NCI-H1092 treated with DMSO at 0.1 percent for 48 hours (cell line): ENCODE measurements at regions not wholly inside any gene's neighbourhood (a gene's known extent, or its start where the extent isn't known, plus 50 kb on each side); places are given as distances from the start of the nearest gene placed in this dataset.

Experiments used
- DNase-seq: peaks from one replicate; lab custom pipeline; 2025; lab: John Stamatoyannopoulos, UW

GRCh38 chr2:188132385-188132784 lies 159.3 kb upstream of the GULP1 start:
- peak; percentile 68 for DNase-seq

- no peak for DNase-seq
Observed at GRCh38 chr2:188134241-188134640, 157.4 kb upstream of the GULP1 start.

GRCh38 chr2:188138313-188138712 lies 153.4 kb upstream of the GULP1 start:
- DNase-seq = no peak

GRCh38 chr2:188142088-188142487 lies 149.6 kb upstream of the GULP1 start:
- DNase-seq = no peak

GRCh38 chr2:188142636-188143295 lies 148.9 kb upstream of the GULP1 start:
- DNase-seq = no peak

GRCh38 chr2:188145885-188146284 lies 145.8 kb upstream of the GULP1 start:
- DNase-seq = no peak

- no peak for DNase-seq
Observed at GRCh38 chr2:188146888-188147287, 144.8 kb upstream of the GULP1 start.

- DNase-seq = no peak
Observed at GRCh38 chr2:188151670-188152069, 140.0 kb upstream of the GULP1 start.

- DNase-seq = no peak
Observed at GRCh38 chr2:188158337-188159100, 133.2 kb upstream of the GULP1 start.

- DNase-seq = no peak
Observed at GRCh38 chr2:188159484-188159883, 132.2 kb upstream of the GULP1 start.

GRCh38 chr2:188170356-188170755 lies 121.3 kb upstream of the GULP1 start:
- DNase-seq = no peak

- no peak for DNase-seq
Observed at GRCh38 chr2:188176620-188177019, 115.1 kb upstream of the GULP1 start.

GRCh38 chr2:188181067-188181838 lies 110.4 kb upstream of the GULP1 start:
- no peak for DNase-seq

- no peak for DNase-seq
Observed at GRCh38 chr2:188181884-188182283, 109.8 kb upstream of the GULP1 start.

GRCh38 chr2:188187726-188188125 lies 103.9 kb upstream of the GULP1 start:
- DNase-seq = no peak

- DNase-seq = no peak
Observed at GRCh38 chr2:188189356-188189755, 102.3 kb upstream of the GULP1 start.

GRCh38 chr2:188193230-188193629 lies 98.4 kb upstream of the GULP1 start:
- DNase-seq = no peak

GRCh38 chr2:188196343-188197008 lies 95.2 kb upstream of the GULP1 start:
- DNase-seq = no peak

GRCh38 chr2:188199716-188200128 lies 92.0 kb upstream of the GULP1 start:
- no peak for DNase-seq

- no peak for DNase-seq
Observed at GRCh38 chr2:188201639-188202038, 90.0 kb upstream of the GULP1 start.

- no peak for DNase-seq
Observed at GRCh38 chr2:188202777-188203176, 88.9 kb upstream of the GULP1 start.

GRCh38 chr2:188203776-188204175 lies 87.9 kb upstream of the GULP1 start:
- DNase-seq = no peak
